ENCODE measurements at regions not wholly inside any gene's neighbourhood (a gene's known extent, or its start where the extent isn't known, plus 50 kb on each side); places are given as distances from the start of the nearest gene placed in this dataset.

- no peak for TF ChIP-seq GTF2B (IDR thresholded peaks at IDR 0.05; ENCODE audit: extremely low read depth, insufficient read length)
- TF ChIP-seq PRDM10 (IDR thresholded peaks at IDR 0.05; ENCODE audit: partially characterized antibody): no peak
- no peak for TF ChIP-seq BRF1 (IDR thresholded peaks at IDR 0.05; ENCODE audit: borderline replicate concordance, extremely low read depth, insufficient read length)
- TF ChIP-seq STAT6 (CRISPR knock-in tag; IDR thresholded peaks at IDR 0.05): no peak
- no peak for TF ChIP-seq SNIP1 (IDR thresholded peaks at IDR 0.05; ENCODE audit: low read depth)
- TF ChIP-seq TEAD2 (tag; IDR thresholded peaks at IDR 0.05): no peak
- no peak for TF ChIP-seq NKRF (IDR thresholded peaks at IDR 0.05; ENCODE audit: borderline replicate concordance)
- no peak for TF ChIP-seq PYGO2 (tag; IDR thresholded peaks at IDR 0.05)
- TF ChIP-seq ARID1B (IDR thresholded peaks at IDR 0.05): peak; percentile 72; the same call in 1 of the 2 replicates
- TF ChIP-seq PML (IDR thresholded peaks at IDR 0.05; ENCODE audit: low read length): peak; percentile 63; the same call in 1 of the 2 replicates
- TF ChIP-seq CEBPZ (IDR thresholded peaks at IDR 0.05; ENCODE audit: borderline replicate concordance, low read depth, low read length): no peak
- no peak for TF ChIP-seq SMAD4 (CRISPR knock-in tag; conservative IDR thresholded peaks at IDR 0.05)
These were observed 181.5 kb downstream of the EN1 start (continued) for GRCh38 chr2:118665784-118666529.

All from K562 (cell line).